GM23338 (cell line): ENCODE measurements at regions not wholly inside any gene's neighbourhood (a gene's known extent, or its start where the extent isn't known, plus 50 kb on each side); places are given as distances from the start of the nearest gene placed in this dataset.

Experiments
- ATAC-seq: fragments of 200-7000 bp; cut with Tn5 transposase; 3 replicates; pipeline ENCODE4 v1.9.1; 2020
- DNase-seq: peaks from one replicate; pipeline ENCODE4 v3.0.0-alpha.2; 2015; ENCODE audit warnings: low spot score
- H2AFZ ChIP-seq: fragments of 200-600 bp; sonication (generic); 2 replicates; pipeline ENCODE4 v1.8.0; 2016; ENCODE audit warnings: antibody characterized with exemption, mild to moderate bottlenecking, moderate library complexity
- H3F3A ChIP-seq: fragments of 200-600 bp; sonication (generic); replicated peaks from 2 replicates; pipeline ENCODE4 v1.8.0; 2017; ENCODE audit warnings: antibody characterized with exemption, mixed run types, low read depth
- H3K27ac ChIP-seq: fragments of 200-600 bp; sonication (generic); 2 replicates; pipeline ENCODE4 v1.6.1; 2016; ENCODE audit warnings: low read depth
- H3K27me3 ChIP-seq: fragments of 200-600 bp; sonication (generic); 2 replicates; pipeline ENCODE4 v1.8.0; 2016; ENCODE audit warnings: mild to moderate bottlenecking, mixed run types, moderate library complexity; ENCODE audit not compliant: insufficient read depth
- H3K36me3 ChIP-seq: fragments of 200-600 bp; sonication (generic); 2 replicates; pipeline ENCODE4 v1.8.0; 2016; ENCODE audit warnings: mild to moderate bottlenecking; ENCODE audit not compliant: insufficient read depth
- H3K4me1 ChIP-seq: fragments of 200-600 bp; sonication (generic); 2 replicates; pipeline ENCODE4 v1.8.0; 2016; ENCODE audit warnings: mild to moderate bottlenecking, moderate library complexity; ENCODE audit not compliant: insufficient read depth
- H3K4me2 ChIP-seq: fragments of 200-600 bp; sonication (generic); 2 replicates; pipeline ENCODE4 v1.7.1; 2017; ENCODE audit warnings: mixed run types
- H3K4me3 ChIP-seq: fragments of 200-600 bp; sonication (generic); 2 replicates; pipeline ENCODE4 v1.6.1; 2016; ENCODE audit warnings: mixed run types
- H3K79me2 ChIP-seq: fragments of 200-600 bp; sonication (generic); replicated peaks from 2 replicates; pipeline ENCODE4 v1.8.0; 2017; ENCODE audit warnings: mild to moderate bottlenecking; ENCODE audit not compliant: insufficient read depth
- H3K9me2 ChIP-seq: fragments of 200-600 bp; sonication (generic); 2 replicates; pipeline ENCODE4 v1.8.0; 2017; ENCODE audit not compliant: insufficient read depth
- H4K20me1 ChIP-seq: fragments of 200-600 bp; sonication (generic); replicated peaks from 2 replicates; pipeline ENCODE4 v1.8.0; 2017; ENCODE audit warnings: mild to moderate bottlenecking; ENCODE audit not compliant: insufficient read depth
- H3K27ac Mint-ChIP-seq: 2 replicates; pipeline ENCODE4 v1.8.0; 2020; ENCODE audit warnings: inconsistent platforms, mild to moderate bottlenecking, moderate library complexity, mixed read lengths
- H3K27me3 Mint-ChIP-seq: 3 replicates; pipeline ENCODE4 v1.8.0; 2022; ENCODE audit warnings: low read depth, mild to moderate bottlenecking, moderate library complexity, mixed read lengths, inconsistent platforms; ENCODE audit not compliant: insufficient read depth, poor library complexity
- H3K36me3 Mint-ChIP-seq: 3 replicates; pipeline ENCODE4 v1.8.0; 2021; ENCODE audit warnings: low read depth, mild to moderate bottlenecking, inconsistent platforms, moderate library complexity, mixed read lengths
- H3K4me1 Mint-ChIP-seq: 3 replicates; pipeline ENCODE4 v1.8.0; 2020; ENCODE audit warnings: mild to moderate bottlenecking, inconsistent platforms, mixed read lengths
- H3K4me3 Mint-ChIP-seq: 3 replicates; pipeline ENCODE4 v1.8.0; 2021; ENCODE audit warnings: moderate library complexity, mild to moderate bottlenecking, inconsistent platforms, mixed read lengths
- H3K9me3 Mint-ChIP-seq: 3 replicates; pipeline ENCODE4 v1.8.0; 2020; ENCODE audit warnings: moderate library complexity, mild to moderate bottlenecking, inconsistent platforms, mixed read lengths
- CTCF ChIP-seq, 2 experiments: fragments of 200-600 bp in 1 of 2; sonication (generic) in 1 of 2; conservative IDR thresholded peaks; 2 replicates each; pipeline versions ENCODE4 v1.5.1 to v1.6.1; 2016 to 2017; ENCODE audit warnings: antibody characterized with exemption in 2 of 2, low read depth in 2 of 2, mild to moderate bottlenecking in 2 of 2, moderate library complexity in 1 of 2
- ETS1 ChIP-seq: IDR thresholded peaks from 2 replicates; pipeline ENCODE4 v1.6.1; 2016; ENCODE audit warnings: antibody characterized with exemption
- JUNB ChIP-seq: IDR thresholded peaks from one replicate; pipeline ENCODE4 v1.6.1; 2016; ENCODE audit warnings: antibody characterized with exemption; ENCODE audit not compliant: unreplicated experiment
- REST ChIP-seq: IDR thresholded peaks from one replicate; pipeline ENCODE4 v1.6.1; 2018; ENCODE audit warnings: antibody characterized with exemption; ENCODE audit not compliant: unreplicated experiment
- ZNF331 ChIP-seq: fragments of 250-450 bp; sonication (Bioruptor Pico); IDR thresholded peaks from 2 replicates; pipeline ENCODE4 v1.5.0; 2020; ENCODE audit warnings: low read depth, mild to moderate bottlenecking, moderate library complexity
- ZNF462 ChIP-seq: fragments of 250-450 bp; sonication (Bioruptor Pico); IDR thresholded peaks from 2 replicates; pipeline ENCODE4 v1.5.0; 2020; ENCODE audit warnings: mild to moderate bottlenecking, moderate library complexity

GRCh38 chr2:220152281-220152935 is 525.0 kb downstream of the SLC4A3 start:
- no peak overlapping the region for H3K4me3 Mint-ChIP-seq
- no peaks in the 10 kb centered on the region; the same call in 2 of the 3 replicates for H3K9me3 Mint-ChIP-seq
- Histone ChIP-seq H3F3A (no peaks in the 10 kb centered on the region), H3K4me1 (no peaks in the 10 kb centered on the region), H3K27me3 (no peaks in the 10 kb centered on the region), H2AFZ (no peak overlapping the region), H3K4me3 (no peak overlapping the region), H3K36me3 (no peaks in the 10 kb centered on the region), H3K79me2 (no peaks in the 10 kb centered on the region), H4K20me1 (no peaks in the 10 kb centered on the region), H3K4me2 (no peak overlapping the region), H3K9me2 (no peaks in the 10 kb centered on the region), H3K27ac (no peak overlapping the region)
- no peak for TF ChIP-seq ZNF462 (CRISPR knock-in tag)
- no peak for TF ChIP-seq ETS1
- no peak for TF ChIP-seq ZNF331
- no peak for TF ChIP-seq CTCF (conservative IDR thresholded peaks at IDR 0.05; ENCODE audit: low read depth in 2 of 2)
- no peak for TF ChIP-seq REST
- no peak for TF ChIP-seq JUNB
- ATAC-seq (no peak), DNase-seq (no peak)
- H3K4me1 Mint-ChIP-seq: no peaks in the 10 kb centered on the region
- H3K27me3 Mint-ChIP-seq: no peaks in the 10 kb centered on the region
- no peaks in the 10 kb centered on the region for H3K36me3 Mint-ChIP-seq
- H3K27ac Mint-ChIP-seq: no peak overlapping the region
